ENCODE measurements at regions not wholly inside any gene's neighbourhood (a gene's known extent, or its start where the extent isn't known, plus 50 kb on each side); places are given as distances from the start of the nearest gene placed in this dataset.

DNA sequence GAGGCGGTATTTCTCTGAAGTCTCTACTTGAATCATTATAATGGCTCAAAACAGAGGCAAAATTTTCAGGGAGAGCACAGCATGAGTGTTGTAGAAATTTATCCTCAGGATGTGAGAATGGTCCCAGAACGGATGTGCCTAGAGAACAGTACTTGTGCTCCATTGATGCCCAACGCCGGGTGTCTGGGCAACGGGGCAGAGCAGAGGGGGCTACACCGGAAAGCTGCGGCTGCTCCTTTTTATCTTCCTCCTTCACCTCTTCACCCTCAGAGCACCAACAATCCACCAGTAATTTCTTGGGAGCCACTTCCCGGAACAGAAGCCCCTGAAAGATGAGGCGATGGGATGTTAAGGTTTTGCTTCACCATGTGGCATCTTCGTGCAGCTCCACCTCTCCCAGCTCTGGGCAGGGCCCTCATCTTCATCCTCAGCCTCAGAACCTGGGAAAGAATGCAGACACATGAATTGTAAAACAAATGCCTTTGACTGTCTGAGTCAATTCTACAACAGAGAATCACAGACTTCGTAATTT lies 71.5 kb downstream of the PTGR3 start:
- intact Hi-C loops (cut with DNase I): no loop called here
- no peaks in the 10 kb centered on the region for H3K36me3 ChIP-seq
- no peak overlapping the region for H3K4me3 ChIP-seq
- H3K27me3 ChIP-seq: no peaks in the 10 kb centered on the region
- H3K27ac ChIP-seq (replicated peaks in 1 of 4): no peak overlapping the region
- DNase-seq (ENCODE audit: extremely low spot score): peak; percentile 66
- no peaks in the 10 kb centered on the region for H3K9me3 ChIP-seq
- WGBS: 91% methylated on average over 11 of the region's 11 CpGs
- TF ChIP-seq POLR2AphosphoS5 (IDR thresholded peaks at IDR 0.05) (no peak), EP300 (IDR thresholded peaks at IDR 0.05) (no peak), POLR2A (IDR thresholded peaks at IDR 0.05; ENCODE audit: low read depth) (no peak)
- TF ChIP-seq, protein P1, sequence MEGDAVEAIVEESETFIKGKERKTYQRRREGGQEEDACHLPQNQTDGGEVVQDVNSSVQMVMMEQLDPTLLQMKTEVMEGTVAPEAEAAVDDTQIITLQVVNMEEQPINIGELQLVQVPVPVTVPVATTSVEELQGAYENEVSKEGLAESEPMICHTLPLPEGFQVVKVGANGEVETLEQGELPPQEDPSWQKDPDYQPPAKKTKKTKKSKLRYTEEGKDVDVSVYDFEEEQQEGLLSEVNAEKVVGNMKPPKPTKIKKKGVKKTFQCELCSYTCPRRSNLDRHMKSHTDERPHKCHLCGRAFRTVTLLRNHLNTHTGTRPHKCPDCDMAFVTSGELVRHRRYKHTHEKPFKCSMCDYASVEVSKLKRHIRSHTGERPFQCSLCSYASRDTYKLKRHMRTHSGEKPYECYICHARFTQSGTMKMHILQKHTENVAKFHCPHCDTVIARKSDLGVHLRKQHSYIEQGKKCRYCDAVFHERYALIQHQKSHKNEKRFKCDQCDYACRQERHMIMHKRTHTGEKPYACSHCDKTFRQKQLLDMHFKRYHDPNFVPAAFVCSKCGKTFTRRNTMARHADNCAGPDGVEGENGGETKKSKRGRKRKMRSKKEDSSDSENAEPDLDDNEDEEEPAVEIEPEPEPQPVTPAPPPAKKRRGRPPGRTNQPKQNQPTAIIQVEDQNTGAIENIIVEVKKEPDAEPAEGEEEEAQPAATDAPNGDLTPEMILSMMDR (IDR thresholded peaks at IDR 0.05): no peak
- H3K4me1 ChIP-seq: no peaks in the 10 kb centered on the region

DNA sequence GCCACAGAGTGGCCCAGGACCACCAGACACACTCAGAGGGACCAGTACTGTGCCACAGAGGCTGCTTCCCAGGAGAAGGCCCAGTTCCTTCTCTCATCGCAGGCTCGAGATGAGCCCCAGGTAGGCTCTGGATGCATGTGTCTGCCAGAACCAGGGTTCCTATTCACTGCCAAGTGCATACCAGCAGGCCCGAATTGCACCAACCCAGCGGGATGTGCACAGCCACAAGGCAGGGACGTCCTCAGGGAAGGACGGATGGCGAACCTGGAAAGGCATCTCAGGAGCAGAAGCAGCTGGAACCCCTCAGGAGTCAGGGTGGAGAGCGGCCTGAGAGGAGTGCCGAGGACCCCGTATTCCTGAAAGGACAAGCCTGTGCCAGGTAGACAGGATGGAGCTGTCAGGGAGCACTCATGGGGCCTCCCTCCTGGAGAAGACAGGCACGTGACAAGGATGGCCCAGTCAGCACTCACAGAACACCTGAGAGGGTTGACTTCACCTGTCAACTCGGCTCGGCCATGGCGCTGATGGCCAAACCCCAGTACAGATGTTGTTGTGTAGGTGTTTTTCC lies 73.7 kb downstream of the PTGR3 start:
- DNase-seq (ENCODE audit: extremely low spot score): peak; percentile 50
- Histone ChIP-seq H3K4me3 (no peak overlapping the region), H3K36me3 (no peaks in the 10 kb centered on the region), H3K9me3 (no peaks in the 10 kb centered on the region), H3K27me3 (no peaks in the 10 kb centered on the region), H3K4me1 (peaks cover 0 to 13% (median 6%) of the 10 kb centered on the region in 4 donors), H3K27ac (replicated peaks in 1 of 4) (no peak overlapping the region)
- WGBS: 97% methylated on average over 11 of the region's 14 CpGs
- TF ChIP-seq, protein P1 (IDR thresholded peaks at IDR 0.05): no peak
- no peak for TF ChIP-seq EP300 (IDR thresholded peaks at IDR 0.05)
- TF ChIP-seq POLR2AphosphoS5 (IDR thresholded peaks at IDR 0.05): no peak
- TF ChIP-seq POLR2A (IDR thresholded peaks at IDR 0.05; ENCODE audit: low read depth): no peak
- intact Hi-C loops (cut with DNase I): no loop called here

DNA sequence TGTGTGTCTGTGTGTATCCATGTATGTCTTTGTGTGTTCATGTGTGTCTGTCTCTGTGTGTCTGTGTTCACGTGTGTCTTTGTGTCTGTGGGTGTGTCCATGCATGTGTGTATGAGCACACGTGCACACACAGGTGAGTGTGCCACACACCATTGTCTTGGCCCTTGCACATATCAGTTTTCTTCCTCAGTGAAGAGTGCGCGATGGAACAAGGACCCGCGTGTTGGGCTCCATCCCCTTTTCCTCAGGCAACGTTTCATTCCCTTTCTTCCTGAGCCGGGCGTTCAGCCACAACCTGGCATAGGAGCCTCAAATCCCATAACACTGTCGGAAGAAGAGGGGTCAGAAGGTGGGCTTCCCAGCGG lies 74.3 kb downstream of the PTGR3 start:
- 95% methylated on average over 11 of the region's 11 CpGs for WGBS
- Histone ChIP-seq H3K4me1 (peaks cover 0 to 13% (median 6%) of the 10 kb centered on the region in 4 donors), H3K4me3 (no peak overlapping the region), H3K9me3 (no peaks in the 10 kb centered on the region), H3K27ac (replicated peaks in 1 of 4) (no peak overlapping the region), H3K36me3 (no peaks in the 10 kb centered on the region), H3K27me3 (no peaks in the 10 kb centered on the region)
- TF ChIP-seq, protein P1 (IDR thresholded peaks at IDR 0.05): no peak
- DNase-seq (ENCODE audit: extremely low spot score): peak; percentile 31
- intact Hi-C loops (cut with DNase I): no loop called here

DNA sequence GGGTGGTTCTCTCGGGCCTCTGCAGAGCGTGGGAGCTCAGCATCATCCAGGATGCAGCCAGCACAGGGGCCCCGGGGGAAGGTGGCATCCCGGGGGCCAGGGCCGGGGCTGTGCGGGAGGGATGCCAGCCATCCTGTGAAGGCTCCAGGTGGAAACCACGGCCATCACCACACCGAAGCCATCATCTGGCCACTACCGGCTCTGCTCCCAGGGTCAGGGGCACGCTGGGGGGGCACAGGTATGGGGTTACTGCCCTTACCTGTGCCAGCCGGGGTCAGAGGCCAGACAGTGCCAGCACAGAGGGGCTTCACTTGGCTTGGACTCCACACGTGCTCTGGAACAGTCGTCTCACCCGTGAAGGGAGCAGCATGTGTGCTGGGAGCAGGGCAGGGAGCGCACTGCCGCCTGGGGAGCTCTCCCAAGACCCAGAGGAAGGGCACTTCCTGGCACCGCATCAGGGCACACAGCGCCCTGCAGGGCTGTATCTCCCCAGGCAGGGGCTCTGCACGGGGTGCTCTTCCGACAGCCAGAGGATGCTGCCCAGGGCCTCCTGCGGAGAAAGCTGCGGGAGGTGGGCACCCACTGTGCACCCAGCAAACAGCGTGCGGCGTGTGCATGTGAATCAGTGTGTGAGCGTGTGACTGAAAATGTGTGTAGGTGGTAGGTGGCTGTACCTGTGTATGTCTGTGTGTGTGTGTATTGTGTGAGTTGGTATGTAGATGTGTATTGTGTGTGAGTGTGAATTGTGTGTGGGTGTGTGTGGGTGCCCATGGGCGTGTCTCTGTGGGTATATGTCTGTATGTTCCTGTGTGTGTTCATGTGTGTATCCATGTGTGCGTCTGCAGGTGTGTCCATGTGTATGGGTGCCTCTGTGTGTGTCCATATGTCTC lies 75.0 kb downstream of the PTGR3 start:
- DNase-seq (ENCODE audit: extremely low spot score): peak; percentile 39
- WGBS: 94% methylated on average over 14 of the region's 28 CpGs
- intact Hi-C loops (cut with DNase I): no loop called here
- Histone ChIP-seq H3K27ac (replicated peaks in 1 of 4) (no peak overlapping the region), H3K27me3 (no peaks in the 10 kb centered on the region), H3K9me3 (no peaks in the 10 kb centered on the region), H3K4me3 (no peak overlapping the region), H3K4me1 (peaks cover 0 to 13% (median 6%) of the 10 kb centered on the region in 4 donors), H3K36me3 (no peaks in the 10 kb centered on the region)
- no peak for TF ChIP-seq EP300 (IDR thresholded peaks at IDR 0.05)
- TF ChIP-seq, protein P1 (IDR thresholded peaks at IDR 0.05): no peak
- TF ChIP-seq POLR2A (IDR thresholded peaks at IDR 0.05; ENCODE audit: low read depth): no peak
- no peak for TF ChIP-seq POLR2AphosphoS5 (IDR thresholded peaks at IDR 0.05)

All from esophagus muscularis mucosa (tissue), 4 donors.